ENCODE measurements at regions not wholly inside any gene's neighbourhood (a gene's known extent, or its start where the extent isn't known, plus 50 kb on each side); places are given as distances from the start of the nearest gene placed in this dataset.

GRCh38 chr1:21352586-21352985, 62.3 kb upstream of the ECE1 start:
- Histone ChIP-seq H3K27me3 (ENCODE audit: low read depth) (no peaks in the 10 kb centered on the region), H3K4me3 (no peak overlapping the region), H3K27ac (replicated peaks) (no peak overlapping the region), H3K4me1 (peaks cover 6% of the 10 kb centered on the region), H3K36me3 (no peaks in the 10 kb centered on the region), H3K9me3 (replicated peaks) (no peaks in the 10 kb centered on the region)
- TF ChIP-seq CTCF (IDR thresholded peaks at IDR 0.05; ENCODE audit: borderline replicate concordance), result no peak
- DNase-seq, result no peak
- intact Hi-C loops (cut with micrococcal nuclease), result no loop called here

GRCh38 chr1:21351901-21352300, 61.6 kb upstream of the ECE1 start:
- no peak for TF ChIP-seq CTCF (IDR thresholded peaks at IDR 0.05; ENCODE audit: borderline replicate concordance)
- Histone ChIP-seq H3K4me1 (peaks cover 6% of the 10 kb centered on the region), H3K27ac (replicated peaks) (no peak overlapping the region), H3K27me3 (ENCODE audit: low read depth) (no peaks in the 10 kb centered on the region), H3K4me3 (no peak overlapping the region), H3K9me3 (replicated peaks) (no peaks in the 10 kb centered on the region), H3K36me3 (no peaks in the 10 kb centered on the region)
- no peak for DNase-seq
- intact Hi-C loops (cut with micrococcal nuclease), result no loop called here

GRCh38 chr1:21350202-21350885, 60.1 kb upstream of the ECE1 start:
- no peak for DNase-seq
- Histone ChIP-seq H3K4me1 (peaks cover 11% of the 10 kb centered on the region), H3K4me3 (no peak overlapping the region), H3K9me3 (replicated peaks) (no peaks in the 10 kb centered on the region), H3K27ac (replicated peaks) (no peak overlapping the region), H3K27me3 (ENCODE audit: low read depth) (no peaks in the 10 kb centered on the region), H3K36me3 (no peaks in the 10 kb centered on the region)
- intact Hi-C loops (cut with micrococcal nuclease), result no loop called here
- no peak for TF ChIP-seq CTCF (IDR thresholded peaks at IDR 0.05; ENCODE audit: borderline replicate concordance)

GRCh38 chr1:21349693-21350092, 59.4 kb upstream of the ECE1 start:
- no peak overlapping the region for H3K27ac ChIP-seq (replicated peaks)
- H3K9me3 ChIP-seq (replicated peaks), result no peaks in the 10 kb centered on the region
- intact Hi-C loops (cut with micrococcal nuclease), result no loop called here
- H3K36me3 ChIP-seq, result no peaks in the 10 kb centered on the region
- no peak overlapping the region for H3K4me3 ChIP-seq
- DNase-seq, result no peak
- H3K4me1 ChIP-seq, result peaks cover 17% of the 10 kb centered on the region
- H3K27me3 ChIP-seq (ENCODE audit: low read depth), result no peaks in the 10 kb centered on the region
- TF ChIP-seq CTCF (IDR thresholded peaks at IDR 0.05; ENCODE audit: borderline replicate concordance), result no peak

GRCh38 chr1:21347072-21347581, 56.9 kb upstream of the ECE1 start:
- Histone ChIP-seq H3K4me3 (no peak overlapping the region), H3K9me3 (replicated peaks) (no peaks in the 10 kb centered on the region), H3K27me3 (ENCODE audit: low read depth) (no peaks in the 10 kb centered on the region), H3K36me3 (no peaks in the 10 kb centered on the region), H3K27ac (replicated peaks) (no peak overlapping the region), H3K4me1 (peaks cover 41% of the 10 kb centered on the region)
- intact Hi-C loops (cut with micrococcal nuclease), result no loop called here
- no peak for TF ChIP-seq CTCF (IDR thresholded peaks at IDR 0.05; ENCODE audit: borderline replicate concordance)
- DNase-seq, result no peak

Measured in left ventricle myocardium inferior (tissue), 1 donor.